B cell (primary cell): ENCODE measurements at regions not wholly inside any gene's neighbourhood (a gene's known extent, or its start where the extent isn't known, plus 50 kb on each side); places are given as distances from the start of the nearest gene placed in this dataset.

Experiments
- ATAC-seq: fragments of 200-7000 bp; cut with Tn5 transposase; one replicate; pipeline ENCODE4 v1.10.0; 2021; ENCODE audit warnings: low read depth, mild to moderate bottlenecking, moderate number of reproducible peaks, moderate library complexity
- CTCF ChIA-PET: fragments of 350-600 bp; sonication (Branson Sonifier 250); formaldehyde crosslinking; loops from one replicate; lab custom pipeline; 2021; ENCODE audit warnings: antibody characterized with exemption, inconsistent platforms; lab: Charles Lee
- POLR2A ChIA-PET: fragments of 350-600 bp; sonication (Branson Sonifier 250); formaldehyde crosslinking; loops from one replicate; lab custom pipeline; 2021; ENCODE audit warnings: antibody characterized with exemption; lab: Charles Lee
- DNase-seq: peaks from one replicate; pipeline ENCODE4 v3.0.0; 2013
- H2AFZ ChIP-seq: 2 replicates; pipeline ENCODE4 v1.6.1; 2012; ENCODE audit warnings: mild to moderate bottlenecking, low read depth, low read length; ENCODE audit not compliant: insufficient read depth, poor library complexity, severe bottlenecking
- H3K27ac ChIP-seq, 2 donors: 1 replicate in 1 of 2; 2 replicates in 1 of 2; pipeline ENCODE4 v1.5.1; 2012 to 2013; ENCODE audit warnings: low read length in 2 of 2, mild to moderate bottlenecking in 2 of 2, moderate library complexity in 1 of 2
- H3K27me3 ChIP-seq, 4 experiments: fragments of 200-600 bp in 1 of 4; sonication (generic) in 1 of 4; replicated peaks in 1 of 4; 1 replicate in 2 of 4; 2 replicates in 2 of 4; pipeline versions ENCODE4 v1.6.1 to v1.7.0; 2013 to 2016; ENCODE audit warnings: low read length in 3 of 4, mild to moderate bottlenecking in 2 of 4, mixed read lengths in 1 of 4, moderate library complexity in 1 of 4; ENCODE audit not compliant: insufficient read depth in 4 of 4, control insufficient read depth in 3 of 4; ENCODE audit errors: control extremely low read depth in 1 of 4
- H3K36me3 ChIP-seq, 2 experiments: replicated peaks in 1 of 2; 1 replicate in 1 of 2; 2 replicates in 1 of 2; pipeline versions ENCODE4 v1.6.1 to v1.7.1; 2013; ENCODE audit warnings: low read length in 1 of 2; ENCODE audit not compliant: insufficient read depth in 2 of 2, control insufficient read depth in 1 of 2; ENCODE audit errors: control extremely low read depth in 1 of 2, extremely low read depth in 1 of 2
- H3K4me1 ChIP-seq, 2 donors: fragments of 200-600 bp in 1 of 2; sonication (generic) in 1 of 2; 1 replicate in 1 of 2; 2 replicates in 1 of 2; pipeline versions ENCODE4 v1.5.1 to v1.6.1; 2013 to 2017; ENCODE audit warnings: low read length in 2 of 2; ENCODE audit not compliant: control insufficient read depth in 2 of 2, insufficient read depth in 2 of 2
- H3K4me2 ChIP-seq: replicated peaks from 2 replicates; pipeline ENCODE3; 2012; ENCODE audit warnings: mild to moderate bottlenecking, low read depth, low read length; ENCODE audit not compliant: poor library complexity, severe bottlenecking
- H3K4me3 ChIP-seq, 5 experiments: fragments of 200-600 bp in 1 of 5; sonication (generic) in 1 of 5; 1 replicate in 3 of 5; 2 replicates in 2 of 5; pipeline versions ENCODE4 v1.5.1 to v1.7.0; 2011 to 2016; ENCODE audit warnings: low read length in 4 of 5, mild to moderate bottlenecking in 4 of 5, low read depth in 2 of 5, control low read depth in 1 of 5, moderate library complexity in 1 of 5; ENCODE audit not compliant: insufficient read depth in 1 of 5; ENCODE audit errors: control extremely low read depth in 1 of 5, extremely low read depth in 1 of 5
- H3K79me2 ChIP-seq: fragments of 200-600 bp; sonication (generic); one replicate; pipeline ENCODE4 v1.6.0; 2016; ENCODE audit warnings: low read length; ENCODE audit not compliant: control insufficient read depth, insufficient read depth
- H3K9ac ChIP-seq: fragments of 200-600 bp; sonication (generic); 2 replicates; pipeline ENCODE4 v1.6.1; 2017; ENCODE audit warnings: mild to moderate bottlenecking, low read length, moderate library complexity
- H3K9me3 ChIP-seq, 3 donors: one replicate each; pipeline versions ENCODE4 v1.6.1 to v1.7.1; 2013; ENCODE audit warnings: low read length in 2 of 3; ENCODE audit not compliant: control insufficient read depth in 2 of 3, insufficient read depth in 1 of 3; ENCODE audit errors: control extremely low read depth in 1 of 3
- H4K20me1 ChIP-seq: 2 replicates; pipeline ENCODE4 v1.6.0; 2012; ENCODE audit warnings: mild to moderate bottlenecking, low read length; ENCODE audit not compliant: insufficient read depth, control insufficient read depth, poor library complexity, severe bottlenecking
- H3K27ac Mint-ChIP-seq: one replicate; pipeline ENCODE4 v1.8.0; 2021; ENCODE audit warnings: mixed read lengths
- H3K27me3 Mint-ChIP-seq: one replicate; pipeline ENCODE4 v1.8.0; 2021; ENCODE audit warnings: mixed read lengths
- H3K4me1 Mint-ChIP-seq: one replicate; pipeline ENCODE4 v1.8.0; 2021; ENCODE audit warnings: mixed read lengths
- H3K4me3 Mint-ChIP-seq: one replicate; pipeline ENCODE4 v1.8.0; 2021; ENCODE audit warnings: mixed read lengths
- H3K9me3 Mint-ChIP-seq: one replicate; pipeline ENCODE4 v1.8.0; 2022; ENCODE audit warnings: mixed read lengths; ENCODE audit not compliant: insufficient read depth
- EZH2 ChIP-seq: IDR thresholded peaks from 2 replicates; pipeline ENCODE4 v1.6.1; 2012; ENCODE audit warnings: borderline replicate concordance, low read depth, mild to moderate bottlenecking, moderate library complexity, low read length; ENCODE audit not compliant: insufficient read depth, poor library complexity, severe bottlenecking
- WGBS: methylation state at CpG from one replicate; pipeline ENCODE4 v1.1.5; 2013; ENCODE audit warnings: missing lambda C conversion rate; ENCODE audit not compliant: insufficient coverage; 5-methylcytosine and 5-hydroxymethylcytosine counted together
- intact Hi-C: fragments of 100-400 bp; cut with micrococcal nuclease; formaldehyde crosslinking; loops from one replicate; pipeline ENCODE4 v1.10.0; 2022
- TF ChIP-seq, protein P1 (sequence below): fragments of 200-600 bp; IDR thresholded peaks from one replicate; pipeline ENCODE4 v1.8.0; 2022; ENCODE audit warnings: antibody characterized with exemption, mild to moderate bottlenecking

DNA sequence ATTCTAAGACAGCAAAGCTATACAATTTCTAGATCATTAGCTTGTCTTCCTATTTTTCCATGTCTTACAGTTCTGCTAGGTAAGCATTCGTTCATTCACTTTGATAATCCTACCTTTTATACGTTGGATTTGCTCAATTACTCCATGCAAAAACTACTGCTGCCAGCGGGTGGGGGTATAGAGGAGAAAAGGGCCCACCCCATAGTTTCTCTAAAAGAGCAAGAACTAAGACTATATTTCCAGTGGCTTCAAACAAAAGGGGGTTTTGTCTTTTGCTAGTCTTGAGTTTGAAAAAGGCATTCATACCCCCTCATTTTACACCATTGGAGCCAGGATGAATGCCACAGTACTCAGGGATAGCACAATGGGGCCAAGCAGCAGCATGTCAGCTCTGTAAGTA lies 155.7 kb downstream of the WT1 start:
- no peak overlapping the region for H3K9ac ChIP-seq
- no peaks in the 10 kb centered on the region for H3K79me2 ChIP-seq
- no peak overlapping the region for H3K27ac Mint-ChIP-seq
- H3K27me3 ChIP-seq = peaks cover 0 to 4% (median 0%) of the 10 kb centered on the region in 4 experiments
- DNase-seq = no peak
- no peak for TF ChIP-seq EZH2
- TF ChIP-seq, protein P1, sequence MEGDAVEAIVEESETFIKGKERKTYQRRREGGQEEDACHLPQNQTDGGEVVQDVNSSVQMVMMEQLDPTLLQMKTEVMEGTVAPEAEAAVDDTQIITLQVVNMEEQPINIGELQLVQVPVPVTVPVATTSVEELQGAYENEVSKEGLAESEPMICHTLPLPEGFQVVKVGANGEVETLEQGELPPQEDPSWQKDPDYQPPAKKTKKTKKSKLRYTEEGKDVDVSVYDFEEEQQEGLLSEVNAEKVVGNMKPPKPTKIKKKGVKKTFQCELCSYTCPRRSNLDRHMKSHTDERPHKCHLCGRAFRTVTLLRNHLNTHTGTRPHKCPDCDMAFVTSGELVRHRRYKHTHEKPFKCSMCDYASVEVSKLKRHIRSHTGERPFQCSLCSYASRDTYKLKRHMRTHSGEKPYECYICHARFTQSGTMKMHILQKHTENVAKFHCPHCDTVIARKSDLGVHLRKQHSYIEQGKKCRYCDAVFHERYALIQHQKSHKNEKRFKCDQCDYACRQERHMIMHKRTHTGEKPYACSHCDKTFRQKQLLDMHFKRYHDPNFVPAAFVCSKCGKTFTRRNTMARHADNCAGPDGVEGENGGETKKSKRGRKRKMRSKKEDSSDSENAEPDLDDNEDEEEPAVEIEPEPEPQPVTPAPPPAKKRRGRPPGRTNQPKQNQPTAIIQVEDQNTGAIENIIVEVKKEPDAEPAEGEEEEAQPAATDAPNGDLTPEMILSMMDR = no peak
- no peaks in the 10 kb centered on the region for H3K36me3 ChIP-seq
- H3K27ac ChIP-seq = no peak overlapping the region
- no peak overlapping the region for H3K4me3 ChIP-seq
- H2AFZ ChIP-seq = no peak overlapping the region
- no peak overlapping the region for H3K4me2 ChIP-seq
- ChIA-PET POLR2A (no interaction called here), CTCF (no interaction called here)
- ATAC-seq = no peak
- H3K4me1 Mint-ChIP-seq = no peaks in the 10 kb centered on the region
- H3K4me3 Mint-ChIP-seq = no peak overlapping the region
- H3K9me3 ChIP-seq = no peaks in the 10 kb centered on the region
- H3K9me3 Mint-ChIP-seq = no peaks in the 10 kb centered on the region
- peaks cover 19% of the 10 kb centered on the region for H3K27me3 Mint-ChIP-seq
- H3K4me1 ChIP-seq = no peaks in the 10 kb centered on the region
- no peaks in the 10 kb centered on the region for H4K20me1 ChIP-seq
- intact Hi-C loops = no loop called here
- WGBS = no CpG with 5 or more reads among the region's 3 CpGs

DNA sequence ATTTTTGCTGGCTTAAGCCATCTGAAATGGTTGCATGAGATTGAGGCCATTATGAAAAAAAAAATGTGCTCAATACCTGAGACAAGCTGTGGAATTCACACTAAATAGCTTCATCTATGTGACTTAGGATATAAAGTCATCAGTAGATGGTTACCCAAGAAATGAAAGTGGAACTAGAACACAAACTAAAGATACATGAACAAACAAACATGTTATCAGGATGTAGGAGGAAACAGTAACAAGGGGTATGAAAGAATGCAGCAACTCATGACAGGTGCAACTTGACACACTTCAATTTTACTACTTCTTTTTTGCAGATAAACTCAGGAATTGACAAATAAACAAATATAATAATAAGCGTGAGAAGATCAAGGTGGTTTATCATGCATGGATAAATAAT lies 155.0 kb downstream of the WT1 start:
- H3K4me3 ChIP-seq = no peak overlapping the region
- no peak for ATAC-seq
- H3K4me2 ChIP-seq = no peak overlapping the region
- WGBS = no CpG with 5 or more reads among the region's 1 CpG
- H3K27ac ChIP-seq = no peak overlapping the region
- DNase-seq = no peak
- Mint-ChIP-seq H3K9me3 (no peaks in the 10 kb centered on the region), H3K4me1 (no peaks in the 10 kb centered on the region), H3K27me3 (peaks cover 19% of the 10 kb centered on the region), H3K4me3 (no peak overlapping the region), H3K27ac (no peak overlapping the region)
- H3K27me3 ChIP-seq = peaks cover 0 to 4% (median 0%) of the 10 kb centered on the region in 4 experiments
- ChIA-PET POLR2A (no interaction called here), CTCF (interaction anchor here (0.6 kb wide), 1 partner anchor 105 kb away, joined by 3 read pairs; no protein-coding TSS in a partner anchor)
- no peaks in the 10 kb centered on the region for H4K20me1 ChIP-seq
- no peak overlapping the region for H2AFZ ChIP-seq
- intact Hi-C loops = no loop called here
- TF ChIP-seq, protein P1 = no peak
- TF ChIP-seq EZH2 = no peak
- H3K9ac ChIP-seq = no peak overlapping the region
- H3K79me2 ChIP-seq = no peaks in the 10 kb centered on the region
- no peaks in the 10 kb centered on the region for H3K4me1 ChIP-seq
- no peaks in the 10 kb centered on the region for H3K36me3 ChIP-seq
- no peaks in the 10 kb centered on the region for H3K9me3 ChIP-seq
